CD4-positive, alpha-beta T cell treated with Interleukin-12 subunit alpha and Interleukin-12 subunit beta, for 1 hour (primary cell): ENCODE measurements at regions not wholly inside any gene's neighbourhood (a gene's known extent, or its start where the extent isn't known, plus 50 kb on each side); places are given as distances from the start of the nearest gene placed in this dataset.

ENCODE experiments used
- DNase-seq: peaks from one replicate; pipeline ENCODE4 v3.0.0-alpha.2; 2020

DNA sequence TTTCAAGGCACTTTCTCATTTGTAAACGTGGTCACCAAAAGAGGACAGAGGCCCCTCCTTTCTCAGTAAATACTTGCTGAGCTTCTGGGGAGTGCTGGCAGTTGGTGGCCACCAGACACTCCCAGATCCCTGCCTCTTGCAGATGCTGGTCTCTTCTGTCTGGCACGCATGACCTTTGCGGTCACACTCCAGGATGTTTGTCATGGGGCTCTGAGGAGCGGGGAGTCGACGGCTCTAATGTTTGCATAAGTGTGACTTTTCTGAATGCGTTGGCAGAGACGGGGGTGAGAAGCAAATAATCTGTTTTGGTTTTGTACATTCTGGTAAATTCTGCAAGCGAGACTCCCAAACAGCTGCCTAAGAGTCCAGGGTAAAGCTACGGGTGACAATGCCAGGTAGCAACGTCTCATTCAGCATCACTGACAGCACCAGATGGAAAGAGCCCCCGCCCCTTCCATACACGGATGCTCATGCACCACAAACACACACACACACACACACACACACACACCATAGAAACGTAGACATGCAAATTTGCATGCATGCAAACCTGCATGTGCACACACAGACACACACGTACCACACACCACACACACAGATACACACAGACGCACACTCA lies 101.1 kb downstream of the YTHDF1 start:
- no peak for DNase-seq

DNA sequence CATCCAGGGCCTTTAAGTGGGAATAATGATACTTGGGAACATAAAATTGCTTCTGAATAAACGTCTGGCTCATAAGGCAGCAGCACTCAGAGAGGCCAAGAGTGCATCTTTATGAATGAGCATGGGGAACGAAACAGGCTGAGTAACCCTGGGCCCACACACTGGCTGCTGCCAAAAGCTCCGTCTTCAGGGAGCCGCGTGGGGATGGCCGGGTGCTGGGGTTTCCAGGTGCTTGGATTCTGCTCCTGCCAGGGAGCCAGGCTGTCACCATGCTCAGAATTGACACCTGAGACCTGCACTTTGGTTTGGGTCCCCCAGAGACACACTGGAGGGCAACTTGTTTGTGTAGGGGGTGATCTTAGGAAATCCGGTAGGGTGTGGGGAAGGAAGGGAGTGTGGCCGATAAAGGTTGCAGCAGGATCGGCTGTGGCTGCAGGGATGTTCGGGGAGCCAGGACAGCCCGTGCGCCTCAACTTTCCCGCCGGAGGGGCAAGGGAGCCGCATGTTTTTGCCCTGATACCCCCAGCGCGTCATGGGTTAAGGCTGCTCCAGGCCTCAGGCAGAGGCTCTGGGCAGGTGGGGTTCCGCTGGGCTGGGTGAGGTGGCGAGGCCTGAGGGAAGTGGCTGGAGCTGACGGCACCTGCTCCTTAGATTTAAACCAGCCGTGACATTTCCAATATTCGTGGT lies 101.8 kb downstream of the YTHDF1 start:
- no peak for DNase-seq

DNA sequence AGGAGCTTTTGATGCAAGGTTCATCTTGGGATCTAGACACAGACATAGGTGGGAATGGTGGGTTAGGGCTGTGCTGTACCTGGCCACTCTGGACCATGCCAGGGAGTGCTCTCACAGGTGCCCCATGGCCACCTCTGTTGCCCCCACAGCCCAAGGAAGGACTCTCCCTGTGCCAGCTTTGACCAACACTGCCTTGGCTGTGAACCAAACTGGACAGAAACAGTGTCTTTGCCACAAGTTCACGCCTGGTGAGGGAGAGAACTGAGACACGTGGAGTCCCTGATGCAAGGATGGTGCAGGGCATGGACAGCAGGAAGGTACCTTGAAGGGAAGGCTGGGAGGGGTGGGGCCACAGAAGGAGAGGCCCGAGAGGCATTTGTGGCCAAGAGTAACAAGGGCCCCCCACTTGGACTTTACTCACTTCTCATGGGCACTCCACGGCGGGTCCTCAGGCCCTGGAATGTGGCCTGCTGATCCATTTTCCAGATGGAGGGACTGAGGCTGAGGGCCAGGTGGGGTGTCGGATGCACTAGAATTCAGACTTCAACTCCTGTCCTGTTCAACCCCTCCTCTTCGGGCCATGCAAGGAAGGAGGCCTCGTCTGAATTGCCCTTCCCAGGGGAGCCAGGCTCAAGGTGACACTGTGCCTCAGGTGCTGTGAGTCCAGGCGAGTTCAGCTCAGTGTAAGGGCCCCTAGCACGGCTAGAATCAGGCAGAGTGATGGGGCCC lies 103.3 kb downstream of the YTHDF1 start:
- no peak for DNase-seq

- DNase-seq = no peak
Measured at GRCh38 chr20:63108247-63108646, 101.5 kb upstream of the BHLHE23 start.

GRCh38 chr20:63107449-63108200 lies 100.9 kb upstream of the BHLHE23 start:
- no peak for DNase-seq

DNA sequence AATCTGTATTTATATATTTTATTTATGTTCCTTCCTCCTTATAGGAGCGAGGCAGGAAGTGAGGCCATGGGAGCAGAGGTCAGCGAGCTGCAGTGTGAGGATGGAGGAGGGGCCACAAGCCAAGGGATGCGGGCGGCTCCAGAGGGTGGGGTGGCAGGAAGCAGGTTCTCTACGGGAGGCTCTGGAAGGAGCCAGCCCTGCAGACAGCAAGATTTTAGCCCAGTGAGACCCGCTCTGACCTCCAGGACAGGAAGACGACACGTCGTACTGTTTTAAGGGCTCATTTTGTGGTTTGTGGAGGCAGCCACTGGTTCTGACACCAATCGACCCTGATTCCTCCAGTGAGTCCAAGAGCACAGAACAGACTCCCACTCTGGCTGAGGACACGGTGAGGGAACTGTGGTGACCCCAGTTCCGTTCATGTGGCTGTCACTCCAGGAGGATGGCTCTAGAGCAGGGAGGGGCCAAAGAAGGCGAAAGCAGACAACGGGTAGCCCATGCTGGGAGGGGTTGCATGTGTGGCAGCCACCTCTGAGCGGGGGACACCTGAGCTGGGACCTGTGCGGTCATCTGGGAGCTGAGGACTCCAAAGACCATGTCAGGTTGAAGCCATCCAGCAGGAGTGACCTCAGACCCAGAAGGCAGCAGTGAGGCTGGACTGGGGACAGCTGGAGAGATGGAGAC lies 100.1 kb upstream of the BHLHE23 start:
- DNase-seq = no peak

DNA sequence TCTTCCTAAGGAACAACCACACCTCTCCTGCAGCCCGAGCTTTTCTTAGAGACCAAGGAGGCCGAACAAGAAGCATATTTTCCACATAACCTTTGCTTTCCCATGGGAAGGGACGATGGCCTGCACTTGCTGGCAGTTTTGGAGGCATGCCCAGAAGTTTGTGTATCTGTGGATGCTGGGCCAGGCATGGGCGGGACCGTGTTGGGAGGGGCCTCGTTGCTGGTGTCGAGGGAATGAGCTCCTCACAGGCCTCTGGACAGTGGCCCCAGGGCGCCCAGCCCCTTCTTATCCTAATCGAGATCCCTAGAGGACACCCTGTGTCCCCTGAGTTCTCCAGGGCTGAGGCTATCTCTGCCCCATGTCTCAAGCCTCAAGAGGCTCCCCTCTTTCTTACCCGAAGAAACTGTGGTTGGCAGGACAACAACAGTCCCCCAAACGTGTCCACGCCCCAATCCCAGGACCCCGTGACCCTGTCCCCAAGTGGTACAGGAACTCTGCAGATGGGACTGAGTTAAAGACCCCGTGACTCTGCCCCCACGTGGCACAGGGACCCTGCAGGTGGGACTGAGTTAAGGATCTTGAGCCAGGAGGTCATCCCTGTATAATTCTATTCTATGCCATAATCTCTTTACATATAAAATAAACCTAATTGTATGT lies 99.5 kb upstream of the BHLHE23 start:
- no peak for DNase-seq

DNA sequence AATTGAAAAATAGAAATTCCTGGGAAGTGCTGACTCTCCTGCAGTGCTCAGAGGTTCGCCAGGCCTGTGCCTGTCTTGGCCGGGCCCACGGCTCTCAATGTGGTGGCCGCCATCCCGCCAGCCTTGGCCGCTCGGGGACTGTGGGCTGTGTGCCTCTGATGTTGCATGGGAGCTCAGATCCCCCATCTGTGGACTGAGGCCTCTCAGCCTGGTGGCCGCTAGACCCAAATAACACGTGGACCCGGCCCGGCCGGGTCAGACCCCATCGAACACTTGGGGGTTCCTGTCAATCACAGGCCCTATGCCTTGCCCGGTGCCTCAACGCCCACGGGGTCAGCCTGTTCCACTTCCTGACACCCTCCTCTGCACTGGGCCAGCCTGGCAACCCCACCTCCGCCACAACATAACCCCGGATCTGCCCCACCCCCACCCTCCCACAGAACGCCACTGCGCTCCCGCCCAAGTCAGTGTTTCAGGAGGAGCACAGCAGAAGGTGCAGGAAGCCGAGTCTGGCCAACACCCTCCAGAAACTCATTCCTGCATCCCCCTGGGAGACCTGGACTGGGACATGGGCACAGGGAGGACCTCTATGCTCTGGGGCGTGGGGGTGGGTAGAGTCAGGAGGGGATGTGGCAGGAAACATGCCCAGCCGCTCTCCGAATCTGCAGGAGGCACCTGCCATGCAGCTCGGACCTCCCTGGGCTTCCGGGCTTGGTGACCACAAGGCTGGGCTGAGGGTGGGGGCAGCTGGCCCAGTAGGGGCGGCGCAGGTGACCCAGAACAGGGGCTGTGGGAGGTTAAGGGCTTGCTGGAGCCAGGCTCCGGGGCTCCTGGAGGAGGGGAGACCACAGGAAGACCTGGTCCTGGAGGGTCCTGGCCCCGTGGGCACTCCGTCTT lies 98.7 kb upstream of the BHLHE23 start:
- no peak for DNase-seq

DNA sequence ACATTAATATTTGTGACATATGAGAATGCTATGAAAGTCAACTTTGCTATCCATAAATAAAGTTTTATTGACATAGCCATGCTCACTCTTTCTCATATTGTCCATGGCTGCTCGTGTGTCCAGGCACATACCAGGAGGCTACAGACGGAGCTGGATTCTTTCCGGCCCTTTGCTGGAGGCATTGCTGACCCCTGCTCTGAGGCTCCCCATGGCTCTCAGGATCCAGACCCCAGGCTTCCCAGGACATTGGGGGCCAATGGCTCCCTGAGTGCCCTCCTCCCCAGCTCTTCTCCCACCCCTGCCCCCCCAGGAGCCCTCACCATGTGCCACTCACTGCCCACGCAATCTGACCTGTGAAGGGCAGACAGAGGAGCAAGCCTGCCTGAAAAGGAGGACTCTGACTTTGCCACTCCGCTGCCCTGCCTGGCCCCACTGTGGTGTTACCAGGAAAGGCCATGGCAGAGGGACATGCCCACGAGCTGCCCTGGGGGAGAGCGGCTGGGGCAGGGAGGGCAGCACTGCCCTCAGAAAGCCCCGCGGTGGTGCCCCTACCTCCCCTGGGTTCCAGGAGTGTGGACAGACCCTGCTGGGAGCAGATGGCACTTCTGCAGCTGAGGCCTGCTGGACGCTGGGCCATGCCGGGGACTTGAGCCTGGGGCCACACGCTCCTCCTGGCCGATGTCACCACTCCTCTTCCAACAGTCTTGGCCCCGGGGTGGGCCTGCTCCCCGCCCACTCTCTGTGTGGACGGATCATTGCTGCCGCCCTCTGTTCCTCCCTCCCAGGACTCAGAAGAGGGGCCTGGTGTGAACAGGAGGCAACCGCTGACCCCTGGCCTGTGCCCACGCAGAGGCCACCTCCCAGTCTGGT lies 97.8 kb upstream of the BHLHE23 start:
- no peak for DNase-seq

DNA sequence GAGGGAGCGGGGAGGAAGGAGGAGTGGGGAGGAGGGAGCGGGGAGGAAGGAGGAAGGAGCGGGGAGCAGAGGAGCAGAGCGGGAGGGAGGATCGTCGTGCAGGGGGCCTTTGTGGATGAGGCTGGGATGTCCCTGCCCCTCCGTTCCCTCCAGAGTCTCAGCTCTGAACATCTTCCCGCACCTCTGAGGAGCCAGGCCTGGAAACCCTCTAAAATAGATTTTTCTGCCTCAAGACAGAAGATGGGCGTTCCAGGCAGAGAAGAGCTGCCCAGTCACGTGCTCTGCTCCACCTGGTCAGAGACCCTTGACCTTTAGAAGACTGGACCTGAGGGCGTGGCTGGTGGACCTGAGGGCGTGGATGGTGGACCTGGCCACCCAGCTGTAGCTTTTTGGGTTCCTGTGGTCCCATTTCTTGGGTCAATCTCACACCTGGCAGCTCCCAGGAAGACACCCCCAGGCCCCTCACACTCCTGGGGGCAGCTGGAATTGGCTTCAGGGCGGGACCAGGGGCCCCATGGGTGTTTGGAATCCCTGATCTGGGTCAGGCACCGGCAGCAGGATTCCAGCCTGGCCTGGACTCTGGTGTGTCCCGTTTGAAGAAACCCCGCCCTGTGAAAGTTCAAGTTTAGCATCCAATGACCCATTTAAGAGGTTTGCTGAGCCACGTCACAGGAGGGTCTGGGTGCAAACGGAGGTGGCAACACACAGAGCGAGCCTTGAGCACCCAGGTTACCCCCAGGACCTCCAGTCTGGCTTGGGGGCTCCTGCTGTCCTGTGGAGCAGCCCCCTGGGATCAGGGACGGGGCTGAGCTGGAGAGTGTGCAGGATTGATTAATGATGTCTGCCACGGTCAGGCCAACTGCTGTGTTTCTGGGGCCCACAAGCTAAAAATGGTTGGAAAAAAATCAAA lies 96.9 kb upstream of the BHLHE23 start:
- no peak for DNase-seq

GRCh38 chr20:63102721-63103375 lies 96.1 kb upstream of the BHLHE23 start:
- peak; percentile 72 for DNase-seq

- DNase-seq = peak; percentile 65
Measured at GRCh38 chr20:63101781-63102720, 95.3 kb upstream of the BHLHE23 start.

- DNase-seq = no peak
Measured at GRCh38 chr20:63100926-63101699, 94.3 kb upstream of the BHLHE23 start.

- DNase-seq = no peak
Measured at GRCh38 chr20:63100174-63100925, 93.6 kb upstream of the BHLHE23 start.

- no peak for DNase-seq
Measured at GRCh38 chr20:63099456-63100173, 92.9 kb upstream of the BHLHE23 start.
